ENCODE measurements at regions not wholly inside any gene's neighbourhood (a gene's known extent, or its start where the extent isn't known, plus 50 kb on each side); places are given as distances from the start of the nearest gene placed in this dataset.

GRCh38 chr20:40055711-40056110 lies 633.3 kb downstream of the MAFB start:
- no peak for TF ChIP-seq CTCF (IDR thresholded peaks at IDR 0.05)
- no peak for TF ChIP-seq EP300 (IDR thresholded peaks at IDR 0.05)
